HG03558 (cell line): ENCODE measurements at regions not wholly inside any gene's neighbourhood (a gene's known extent, or its start where the extent isn't known, plus 50 kb on each side); places are given as distances from the start of the nearest gene placed in this dataset.

Experiments used
- ATAC-seq: cut with Tn5 transposase; IDR thresholded peaks from one replicate; pipeline ENCODE4 v1.9.1; 2021; ENCODE audit warnings: moderate number of reproducible peaks; ENCODE audit not compliant: unreplicated experiment; ENCODE audit errors: extremely low read depth

GRCh38 chr1:63033211-63033610 lies 249.3 kb downstream of the ATG4C start:
- no peak for ATAC-seq

- no peak for ATAC-seq
Measured at GRCh38 chr1:63034256-63034655, 250.3 kb downstream of the ATG4C start.

GRCh38 chr1:63038586-63038985 lies 254.7 kb downstream of the ATG4C start:
- ATAC-seq = no peak

GRCh38 chr1:63041660-63042059 lies 257.7 kb downstream of the ATG4C start:
- ATAC-seq = no peak

- ATAC-seq = no peak
Measured at GRCh38 chr1:63042278-63042677, 258.3 kb downstream of the ATG4C start.

GRCh38 chr1:63046539-63046938 lies 262.6 kb downstream of the ATG4C start:
- ATAC-seq = no peak

GRCh38 chr1:63049135-63049534 lies 265.2 kb downstream of the ATG4C start:
- no peak for ATAC-seq

- ATAC-seq = no peak
Measured at GRCh38 chr1:63051356-63051755, 267.4 kb downstream of the ATG4C start.

GRCh38 chr1:63051886-63052285 lies 268.0 kb downstream of the ATG4C start:
- no peak for ATAC-seq

GRCh38 chr1:63054184-63054583 lies 268.2 kb upstream of the FOXD3 start:
- ATAC-seq = no peak

- no peak for ATAC-seq
Measured at GRCh38 chr1:63063367-63063766, 259.0 kb upstream of the FOXD3 start.

GRCh38 chr1:63064135-63064534 lies 258.2 kb upstream of the FOXD3 start:
- no peak for ATAC-seq

GRCh38 chr1:63068626-63069025 lies 253.7 kb upstream of the FOXD3 start:
- ATAC-seq = no peak

GRCh38 chr1:63069214-63069613 lies 253.2 kb upstream of the FOXD3 start:
- no peak for ATAC-seq

GRCh38 chr1:63073309-63074306 lies 248.8 kb upstream of the FOXD3 start:
- ATAC-seq = no peak

GRCh38 chr1:63074321-63074720 lies 248.0 kb upstream of the FOXD3 start:
- no peak for ATAC-seq

GRCh38 chr1:63082766-63083165 lies 239.6 kb upstream of the FOXD3 start:
- ATAC-seq = no peak

GRCh38 chr1:63087966-63088365 lies 234.4 kb upstream of the FOXD3 start:
- ATAC-seq = no peak

GRCh38 chr1:63099188-63099587 lies 223.2 kb upstream of the FOXD3 start:
- no peak for ATAC-seq

- ATAC-seq = no peak
Measured at GRCh38 chr1:63101336-63101735, 221.0 kb upstream of the FOXD3 start.

GRCh38 chr1:63103682-63104081 lies 218.7 kb upstream of the FOXD3 start:
- ATAC-seq = no peak

GRCh38 chr1:63107066-63107465 lies 215.3 kb upstream of the FOXD3 start:
- ATAC-seq = no peak
